ENCODE measurements at regions not wholly inside any gene's neighbourhood (a gene's known extent, or its start where the extent isn't known, plus 50 kb on each side); places are given as distances from the start of the nearest gene placed in this dataset.

- TF ChIP-seq CTCF (IDR thresholded peaks at IDR 0.05; ENCODE audit: low read depth, low read length) (no peak), EZH2phosphoT487 (IDR thresholded peaks at IDR 0.05; ENCODE audit: low read depth) (no peak)
Observed at GRCh38 chr6:11654876-11655275, 117.3 kb downstream of the TMEM170B start.
